Panc1 (cell line): ENCODE measurements at regions not wholly inside any gene's neighbourhood (a gene's known extent, or its start where the extent isn't known, plus 50 kb on each side); places are given as distances from the start of the nearest gene placed in this dataset.

Source experiments
- ATAC-seq: fragments of 200-7000 bp; cut with Tn5 transposase; 2 replicates; pipeline ENCODE4 v1.9.1; 2020; ENCODE audit warnings: mild to moderate bottlenecking, moderate library complexity
- BruUV-seq: library from RNA; stranded (reverse); fragments of 400-500 nt; replicated peaks from 2 replicates; lab custom pipeline; 2021; lab: Mats Ljungman, UMichigan
- CTCF ChIA-PET: fragments of 300-600 bp; sonication (Branson Sonifier 250); formaldehyde crosslinking; loops from one replicate; lab custom pipeline; 2022; ENCODE audit warnings: antibody characterized with exemption; lab: Charles Lee
- POLR2A ChIA-PET: fragments of 300-600 bp; sonication (Branson Sonifier 250); formaldehyde crosslinking; loops from one replicate; lab custom pipeline; 2022; ENCODE audit warnings: antibody characterized with exemption; lab: Charles Lee
- DNase-seq: peaks from one replicate; pipeline ENCODE4 v3.0.0-alpha.2; 2010; ENCODE audit warnings: low read depth, low spot score
- H3K27ac ChIP-seq: 2 replicates; pipeline ENCODE4 v1.5.1; 2011; ENCODE audit warnings: mild to moderate bottlenecking, low read length, inconsistent platforms
- H3K27me3 ChIP-seq: fragments of 200-500 bp; sonication (Bioruptor generic); 2 replicates; pipeline ENCODE4 v1.6.0; 2014; ENCODE audit warnings: low read length, inconsistent platforms; ENCODE audit not compliant: control insufficient read depth, insufficient read depth
- H3K36me3 ChIP-seq: fragments of 200-500 bp; sonication (Bioruptor generic); 2 replicates; pipeline ENCODE4 v1.5.1; 2014; ENCODE audit warnings: inconsistent platforms, mild to moderate bottlenecking, low read length, moderate library complexity; ENCODE audit not compliant: control insufficient read depth, insufficient read depth
- H3K4me1 ChIP-seq: 2 replicates; pipeline ENCODE4 v1.5.1; 2011; ENCODE audit warnings: inconsistent platforms, mild to moderate bottlenecking, low read length, moderate library complexity; ENCODE audit not compliant: control insufficient read depth, insufficient read depth
- H3K4me3 ChIP-seq, 2 experiments: 2 replicates each; pipeline ENCODE4 v1.5.1; 2011 to 2012; ENCODE audit warnings: low read depth in 2 of 2, low read length in 2 of 2, mild to moderate bottlenecking in 2 of 2, inconsistent platforms in 1 of 2, moderate library complexity in 1 of 2
- H3K9me3 ChIP-seq: fragments of 200-500 bp; sonication (Bioruptor generic); 2 replicates; pipeline ENCODE4 v1.5.1; 2014; ENCODE audit warnings: low read depth, mild to moderate bottlenecking, inconsistent platforms, low read length, moderate library complexity; ENCODE audit not compliant: control insufficient read depth, insufficient read depth
- CTCF ChIP-seq: fragments of 450-650 bp; IDR thresholded peaks from 2 replicates; pipeline ENCODE4 v1.5.1; 2017; ENCODE audit warnings: mild to moderate bottlenecking
- POLR2AphosphoS5 ChIP-seq: IDR thresholded peaks from 2 replicates; pipeline ENCODE4 v1.6.1; 2012; ENCODE audit warnings: mild to moderate bottlenecking, low read depth, low read length, moderate library complexity
- REST ChIP-seq, 2 experiments: IDR thresholded peaks; 2 replicates each; pipeline ENCODE4 v1.6.1; 2011 to 2012; ENCODE audit warnings: low read depth in 2 of 2, control low read depth in 1 of 2, low read length in 1 of 2, mild to moderate bottlenecking in 1 of 2, moderate library complexity in 1 of 2; ENCODE audit not compliant: insufficient read depth in 1 of 2
- SIN3A ChIP-seq: IDR thresholded peaks from 2 replicates; pipeline ENCODE4 v1.6.1; 2012; ENCODE audit warnings: low read depth, mild to moderate bottlenecking, low read length, moderate library complexity, borderline replicate concordance; ENCODE audit not compliant: insufficient read depth
- TCF7L2 ChIP-seq: IDR thresholded peaks from 2 replicates; pipeline ENCODE4 v1.6.1; 2011; ENCODE audit warnings: mild to moderate bottlenecking, low read depth, low read length, inconsistent platforms
- in situ Hi-C: cut with HindIII; loops from 2 replicates; pipeline ENCODE4 v1.10.0; 2016; ENCODE audit warnings: low sequenced_read_pairs, low pct_unique_long_range_greater_than_20kb
- intact Hi-C: fragments of 100-400 bp; cut with micrococcal nuclease; formaldehyde crosslinking; loops from one replicate; pipeline ENCODE4 v1.10.0; 2022; ENCODE audit not compliant: unreplicated experiment

- ATAC-seq (no peak), DNase-seq (no peak)
- intact Hi-C loops (no loop called here), in situ Hi-C loops (no loop called here)
- POLR2A ChIA-PET: no interaction called here
- H3K4me1 ChIP-seq: no peaks in the 10 kb centered on the region
- TF ChIP-seq REST (IDR thresholded peaks at IDR 0.05; ENCODE audit: insufficient read depth in 1 of 2, low read depth in 2 of 2, low read length in 1 of 2) (no peak), SIN3A (no peak), POLR2AphosphoS5 (no peak)
- BruUV-seq: no TSS peak
- H3K27me3 ChIP-seq: no peaks in the 10 kb centered on the region
- H3K27ac ChIP-seq: no peak overlapping the region
- H3K9me3 ChIP-seq: no peaks in the 10 kb centered on the region
- no peaks in the 10 kb centered on the region for H3K36me3 ChIP-seq
- no peak overlapping the region for H3K4me3 ChIP-seq
- CTCF ChIA-PET: no interaction called here
Observed at GRCh38 chr14:97283841-97284240, 486.7 kb downstream of the VRK1 start.

GRCh38 chr14:97287956-97288355 is 490.8 kb downstream of the VRK1 start:
- in situ Hi-C loops: no loop called here
- Histone ChIP-seq H3K9me3 (no peaks in the 10 kb centered on the region), H3K27me3 (no peaks in the 10 kb centered on the region), H3K4me1 (no peaks in the 10 kb centered on the region), H3K4me3 (no peak overlapping the region), H3K36me3 (no peaks in the 10 kb centered on the region), H3K27ac (no peak overlapping the region)
- CTCF ChIA-PET: no interaction called here
- intact Hi-C loops: no loop called here
- POLR2A ChIA-PET: no interaction called here
- BruUV-seq: no TSS peak
- TF ChIP-seq SIN3A (no peak), TCF7L2 (no peak), REST (IDR thresholded peaks at IDR 0.05; ENCODE audit: insufficient read depth in 1 of 2, low read depth in 2 of 2, low read length in 1 of 2) (no peak), POLR2AphosphoS5 (no peak), CTCF (no peak)
- DNase-seq: no peak
- ATAC-seq: no peak
